ENCODE measurements at regions not wholly inside any gene's neighbourhood (a gene's known extent, or its start where the extent isn't known, plus 50 kb on each side); places are given as distances from the start of the nearest gene placed in this dataset.

- TF ChIP-seq EZH2 (IDR thresholded peaks at IDR 0.05) (no peak), POLR2AphosphoS5 (IDR thresholded peaks at IDR 0.05; ENCODE audit: borderline replicate concordance, low read depth, low read length) (no peak)
Measured at GRCh38 chr4:176981551-176981950, 188.8 kb upstream of the VEGFC start.
